A549 (cell line): ENCODE measurements at regions not wholly inside any gene's neighbourhood (a gene's known extent, or its start where the extent isn't known, plus 50 kb on each side); places are given as distances from the start of the nearest gene placed in this dataset.

Experiments
- ATAC-seq, 2 experiments: fragments of 200-7000 bp in 1 of 2; fragments of >200 bp in 1 of 2; cut with Nextera tagmentation in 1 of 2; cut with Tn5 transposase in 1 of 2; 3 replicates each; pipeline versions ENCODE4 v1.8.0 to v1.9.1; 2018 to 2020; ENCODE audit warnings: mild to moderate bottlenecking in 1 of 2, moderate library complexity in 1 of 2
- CTCF ChIA-PET: fragments of 300-600 bp; sonication (Branson Sonifier 250); formaldehyde crosslinking; extraction: SDS; loops from one replicate; lab custom pipeline; 2021; ENCODE audit warnings: antibody characterized with exemption, inconsistent platforms; lab: Yijun Ruan, JAX
- POLR2A ChIA-PET: fragments of 350-600 bp; formaldehyde crosslinking; extraction: SDS; loops from one replicate; lab custom pipeline; 2021; ENCODE audit warnings: antibody characterized with exemption, inconsistent platforms; lab: Yijun Ruan, JAX
- DNase-seq, 2 experiments: peaks; one replicate each; pipeline versions ENCODE4 v3.0.0 to v3.0.0-alpha.2; 2011 to 2016; ENCODE audit warnings: low read depth in 1 of 2, low spot score in 1 of 2
- FAIRE-seq: peaks from 2 replicates; lab custom pipeline; 2011; peaks lifted over from hg19 to GRCh38; lab: Jason Lieb, UNC
- H3K27ac ChIP-seq, 2 experiments: fragments of >200 bp; sonication (Bioruptor Twin); formaldehyde crosslinking; 3 replicates each; pipeline ENCODE4 v1.5.1; 2016 to 2017
- H3K4me1 ChIP-seq: fragments of >200 bp; sonication (Bioruptor Twin); formaldehyde crosslinking; 3 replicates; pipeline ENCODE4 v1.6.1; 2016
- H3K4me2 ChIP-seq: fragments of >200 bp; sonication (Bioruptor Twin); formaldehyde crosslinking; 3 replicates; pipeline ENCODE4 v1.6.1; 2016
- H3K4me3 ChIP-seq: fragments of >200 bp; sonication (Bioruptor Twin); formaldehyde crosslinking; 3 replicates; pipeline ENCODE4 v1.5.1; 2016
- H3K9me3 ChIP-seq: fragments of >200 bp; sonication (Bioruptor Twin); formaldehyde crosslinking; 3 replicates; pipeline ENCODE4 v1.6.1; 2016
- ATOH8 ChIP-seq: fragments of 250-450 bp; sonication (Bioruptor Pico); IDR thresholded peaks from 2 replicates; pipeline ENCODE4 v1.5.0; 2020; ENCODE audit warnings: low read depth, mild to moderate bottlenecking, moderate library complexity
- BCL3 ChIP-seq: fragments of >200 bp; sonication (Bioruptor Twin); formaldehyde crosslinking; IDR thresholded peaks from 3 replicates; pipeline ENCODE4 v1.6.1; 2016
- CEBPB ChIP-seq, 2 experiments: fragments of >200 bp in 1 of 2; sonication (Bioruptor Twin) in 1 of 2; formaldehyde crosslinking in 1 of 2; IDR thresholded peaks; 2 replicates each; pipeline ENCODE4 v1.6.1; 2012 to 2016
- CTCF ChIP-seq: fragments of >200 bp; sonication (Bioruptor Twin); formaldehyde crosslinking; IDR thresholded peaks from 3 replicates; pipeline ENCODE4 v1.5.1; 2016
- EHMT2 ChIP-seq: fragments of 200-600 bp; sonication (generic); IDR thresholded peaks from 2 replicates; pipeline ENCODE4 v1.6.1; 2016; ENCODE audit warnings: antibody characterized with exemption, low read depth, mild to moderate bottlenecking, moderate library complexity
- ESRRA ChIP-seq: fragments of 150-350 bp; IDR thresholded peaks from 2 replicates; pipeline ENCODE4 v1.6.1; 2014; ENCODE audit warnings: mild to moderate bottlenecking, low read length, borderline replicate concordance
- FOSL2 ChIP-seq, 2 experiments: fragments of 450-650 bp in 1 of 2; fragments of >200 bp in 1 of 2; sonication (Bioruptor Twin) in 1 of 2; formaldehyde crosslinking; IDR thresholded peaks; 2 replicates each; pipeline versions ENCODE4 v1.5.0 to v1.6.1; 2016 to 2020; ENCODE audit warnings: mild to moderate bottlenecking in 1 of 2, moderate library complexity in 1 of 2
- FOXS1 ChIP-seq: fragments of 250-450 bp; sonication (Bioruptor Pico); IDR thresholded peaks from 2 replicates; pipeline ENCODE4 v1.5.0; 2020; ENCODE audit warnings: mild to moderate bottlenecking, moderate library complexity
- HMGXB4 ChIP-seq: fragments of 250-450 bp; sonication (Bioruptor Pico); IDR thresholded peaks from 2 replicates; pipeline ENCODE4 v1.5.0; 2021; ENCODE audit warnings: mild to moderate bottlenecking, moderate library complexity, borderline replicate concordance
- HOXB5 ChIP-seq: fragments of 250-450 bp; sonication (Bioruptor Pico); IDR thresholded peaks from 2 replicates; pipeline ENCODE4 v1.5.0; 2020; ENCODE audit warnings: mild to moderate bottlenecking, moderate library complexity
- JUNB ChIP-seq: fragments of >200 bp; sonication (Bioruptor Twin); formaldehyde crosslinking; IDR thresholded peaks from 2 replicates; pipeline ENCODE4 v1.6.1; 2016
- MAFK ChIP-seq: fragments of 450-650 bp; IDR thresholded peaks from 2 replicates; pipeline ENCODE4 v1.6.1; 2014; ENCODE audit not compliant: partially characterized antibody
- NFE2L2 ChIP-seq: fragments of 150-350 bp; conservative IDR thresholded peaks from 2 replicates; pipeline ENCODE4 v1.6.1; 2014; ENCODE audit warnings: low read length
- NR3C1 ChIP-seq: fragments of >200 bp; sonication (Bioruptor Twin); formaldehyde crosslinking; IDR thresholded peaks from 3 replicates; pipeline ENCODE4 v1.6.1; 2017
- PHF8 ChIP-seq: fragments of 200-600 bp; sonication (generic); IDR thresholded peaks from 2 replicates; pipeline ENCODE4 v1.6.1; 2016; ENCODE audit warnings: low read depth, mild to moderate bottlenecking, antibody characterized with exemption, moderate library complexity, borderline replicate concordance
- POLR2AphosphoS2 ChIP-seq: conservative IDR thresholded peaks from 2 replicates; pipeline ENCODE4 v1.6.1; 2012; ENCODE audit warnings: low read length, improper control_type of control experiment, inconsistent platforms
- RARB ChIP-seq: fragments of 250-450 bp; sonication (Bioruptor Pico); IDR thresholded peaks from 2 replicates; pipeline ENCODE4 v1.8.0; 2021; ENCODE audit warnings: mild to moderate bottlenecking, moderate library complexity
- REST ChIP-seq: fragments of 200-600 bp; sonication (generic); IDR thresholded peaks from 2 replicates; pipeline ENCODE4 v1.6.1; 2016; ENCODE audit warnings: antibody characterized with exemption, mild to moderate bottlenecking, moderate library complexity
- RNF2 ChIP-seq: fragments of 200-600 bp; sonication (generic); IDR thresholded peaks from 2 replicates; pipeline ENCODE4 v1.6.1; 2016; ENCODE audit warnings: low read depth, mild to moderate bottlenecking, antibody characterized with exemption, moderate library complexity, borderline replicate concordance
- SMC3 ChIP-seq: fragments of >200 bp; sonication (Bioruptor Twin); formaldehyde crosslinking; IDR thresholded peaks from 3 replicates; pipeline ENCODE4 v1.6.1; 2018; ENCODE audit warnings: inconsistent platforms
- TP53 ChIP-seq: fragments of 250-450 bp; sonication (Bioruptor Pico); IDR thresholded peaks from 2 replicates; pipeline ENCODE4 v1.5.0; 2021; ENCODE audit warnings: mild to moderate bottlenecking, moderate library complexity
- USF2 ChIP-seq: fragments of 450-650 bp; IDR thresholded peaks from 2 replicates; pipeline ENCODE4 v1.6.1; 2014; ENCODE audit warnings: antibody characterized with exemption
- ZNF302 ChIP-seq: fragments of 250-450 bp; sonication (Bioruptor Pico); IDR thresholded peaks from 2 replicates; pipeline ENCODE4 v1.9.0; 2021; ENCODE audit warnings: inconsistent platforms, mild to moderate bottlenecking, moderate library complexity
- ZSCAN20 ChIP-seq: fragments of 250-450 bp; sonication (Bioruptor Pico); IDR thresholded peaks from 2 replicates; pipeline ENCODE4 v1.8.0; 2022; ENCODE audit warnings: mild to moderate bottlenecking, moderate library complexity
- WGBS: methylation state at CpG from one replicate; pipeline ENCODE4 v1.1.6; 2017; ENCODE audit errors: missing lambda C conversion rate; 5-methylcytosine and 5-hydroxymethylcytosine counted together

GRCh38 chr13:73571376-73571775, 512.6 kb downstream of the KLF5 start (continued):
- TF ChIP-seq REST, result no peak
- TF ChIP-seq CEBPB (IDR thresholded peaks at IDR 0.05), result no peak
- no peak for TF ChIP-seq CTCF
- no peak for TF ChIP-seq FOXS1 (CRISPR knock-in tag)

- Histone ChIP-seq H3K27ac (no peak overlapping the region), H3K4me1 (no peaks in the 10 kb centered on the region), H3K9me3 (no peaks in the 10 kb centered on the region)
- FAIRE-seq, result no peak
- no peak for TF ChIP-seq ATOH8 (CRISPR knock-in tag)
- TF ChIP-seq CEBPB (IDR thresholded peaks at IDR 0.05), result no peak
- no peak for TF ChIP-seq PHF8
- no peak for TF ChIP-seq NFE2L2
- no peak for TF ChIP-seq NR3C1
- TF ChIP-seq MAFK, result no peak
- no peak for TF ChIP-seq POLR2AphosphoS2
- TF ChIP-seq ZSCAN20 (CRISPR knock-in tag), result no peak
- TF ChIP-seq JUNB, result no peak
- no peak for TF ChIP-seq FOSL2 (IDR thresholded peaks at IDR 0.05)
- TF ChIP-seq FOSL2 (CRISPR knock-in tag; IDR thresholded peaks at IDR 0.05), result no peak
- TF ChIP-seq HMGXB4 (CRISPR knock-in tag), result no peak
- TF ChIP-seq, all 56 proteins: peak for 0
- no peak for DNase-seq
- 34% methylated on average over 4 of the region's 4 CpGs for WGBS
- Histone ChIP-seq H3K4me3 (no peak overlapping the region), H3K4me2 (no peak overlapping the region)
- CTCF ChIA-PET, result no interaction called here
- no peak for ATAC-seq
- POLR2A ChIA-PET, result no interaction called here
Observed at GRCh38 chr13:73556902-73557301, 498.1 kb downstream of the KLF5 start.

- ChIA-PET CTCF (no interaction called here), POLR2A (no interaction called here)
- Histone ChIP-seq H3K4me2 (no peak overlapping the region), H3K9me3 (no peaks in the 10 kb centered on the region), H3K4me3 (no peak overlapping the region), H3K4me1 (no peaks in the 10 kb centered on the region), H3K27ac (no peak overlapping the region)
- DNase-seq, result no peak
- WGBS, result 77% methylated on average over 2 of the region's 2 CpGs
- ATAC-seq, result no peak
- FAIRE-seq, result no peak
- TF ChIP-seq HOXB5 (no peak), RNF2 (no peak), RARB (CRISPR knock-in tag) (no peak), TP53 (CRISPR knock-in tag) (no peak), USF2 (no peak), EHMT2 (no peak), ZNF302 (CRISPR knock-in tag) (no peak), ESRRA (no peak), BCL3 (no peak), SMC3 (no peak), JUNB (no peak)
Observed at GRCh38 chr13:73556128-73556527, 497.3 kb downstream of the KLF5 start.
